ENCODE measurements at regions not wholly inside any gene's neighbourhood (a gene's known extent, or its start where the extent isn't known, plus 50 kb on each side); places are given as distances from the start of the nearest gene placed in this dataset.

DNA sequence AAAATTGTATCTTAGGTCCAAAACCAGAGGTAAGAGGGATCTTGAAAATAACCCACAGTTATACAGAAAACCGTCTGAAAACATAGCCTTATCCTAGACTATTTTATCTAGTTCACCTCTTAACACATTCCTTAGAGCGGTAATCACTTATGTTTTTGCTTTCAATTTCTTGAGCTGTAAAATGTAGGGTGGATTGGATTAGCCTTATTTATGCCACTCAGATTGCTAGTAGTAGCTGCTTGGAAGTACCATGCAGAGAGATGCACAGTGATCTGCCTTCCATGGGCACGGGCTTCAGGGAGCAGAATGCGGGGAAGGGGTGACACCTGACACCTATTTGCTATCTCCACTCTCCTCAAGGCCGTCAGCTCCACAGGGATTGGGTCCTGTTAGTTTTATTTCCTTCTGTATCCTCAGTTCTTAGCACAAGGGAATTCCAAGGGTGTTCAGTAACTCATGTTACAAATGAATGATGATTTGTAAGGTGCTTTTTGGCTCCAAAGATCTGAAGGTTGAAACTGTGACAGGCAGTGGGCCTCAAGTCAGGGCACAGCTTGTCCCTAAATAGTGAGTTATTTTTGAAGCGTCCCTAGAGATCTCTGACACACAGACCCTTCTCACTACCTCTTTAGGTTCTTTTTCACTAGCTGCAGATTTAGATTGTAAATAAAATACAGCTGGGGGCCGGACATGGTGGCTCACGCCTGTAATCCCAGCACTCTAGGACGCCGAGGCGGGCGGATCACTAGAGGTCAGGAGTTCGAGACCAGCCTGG lies 64.0 kb upstream of the PMAIP1 start:
- TF ChIP-seq, protein P1, sequence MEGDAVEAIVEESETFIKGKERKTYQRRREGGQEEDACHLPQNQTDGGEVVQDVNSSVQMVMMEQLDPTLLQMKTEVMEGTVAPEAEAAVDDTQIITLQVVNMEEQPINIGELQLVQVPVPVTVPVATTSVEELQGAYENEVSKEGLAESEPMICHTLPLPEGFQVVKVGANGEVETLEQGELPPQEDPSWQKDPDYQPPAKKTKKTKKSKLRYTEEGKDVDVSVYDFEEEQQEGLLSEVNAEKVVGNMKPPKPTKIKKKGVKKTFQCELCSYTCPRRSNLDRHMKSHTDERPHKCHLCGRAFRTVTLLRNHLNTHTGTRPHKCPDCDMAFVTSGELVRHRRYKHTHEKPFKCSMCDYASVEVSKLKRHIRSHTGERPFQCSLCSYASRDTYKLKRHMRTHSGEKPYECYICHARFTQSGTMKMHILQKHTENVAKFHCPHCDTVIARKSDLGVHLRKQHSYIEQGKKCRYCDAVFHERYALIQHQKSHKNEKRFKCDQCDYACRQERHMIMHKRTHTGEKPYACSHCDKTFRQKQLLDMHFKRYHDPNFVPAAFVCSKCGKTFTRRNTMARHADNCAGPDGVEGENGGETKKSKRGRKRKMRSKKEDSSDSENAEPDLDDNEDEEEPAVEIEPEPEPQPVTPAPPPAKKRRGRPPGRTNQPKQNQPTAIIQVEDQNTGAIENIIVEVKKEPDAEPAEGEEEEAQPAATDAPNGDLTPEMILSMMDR (IDR thresholded peaks at IDR 0.05), result no peak
- TF ChIP-seq POLR2A (IDR thresholded peaks at IDR 0.05), result no peak

Measured in lower leg skin (tissue), 3 donors.